CD14-positive monocyte (primary cell): ENCODE measurements at regions not wholly inside any gene's neighbourhood (a gene's known extent, or its start where the extent isn't known, plus 50 kb on each side); places are given as distances from the start of the nearest gene placed in this dataset.

Source experiments
- DNase-seq, 3 donors: peaks; one replicate each; pipeline ENCODE4 v3.0.0-alpha.2; 2011 to 2022
- H2AFZ ChIP-seq: 2 replicates; pipeline ENCODE4 v1.6.0; 2012; ENCODE audit warnings: mild to moderate bottlenecking, low read depth, low read length, inconsistent platforms; ENCODE audit not compliant: insufficient read depth, poor library complexity, severe bottlenecking
- H3K27ac ChIP-seq, 2 donors: 1 replicate in 1 of 2; 2 replicates in 1 of 2; pipeline ENCODE4 v1.5.1; 2012 to 2013; ENCODE audit warnings: low read length in 2 of 2, control low read depth in 1 of 2, inconsistent platforms in 1 of 2, low read depth in 1 of 2, mild to moderate bottlenecking in 1 of 2
- H3K27me3 ChIP-seq, 2 donors: one replicate each; pipeline versions ENCODE4 v1.6.0 to v1.6.1; 2011 to 2013; ENCODE audit warnings: low read length in 2 of 2; ENCODE audit not compliant: control insufficient read depth in 2 of 2, insufficient read depth in 2 of 2
- H3K36me3 ChIP-seq, 2 donors: replicated peaks in 1 of 2; 1 replicate in 1 of 2; 2 replicates in 1 of 2; pipeline versions ENCODE4 v1.5.1 to v1.6.1; 2012 to 2013; ENCODE audit warnings: low read length in 2 of 2, control low read depth in 1 of 2, inconsistent platforms in 1 of 2, mild to moderate bottlenecking in 1 of 2; ENCODE audit not compliant: insufficient read depth in 2 of 2, control insufficient read depth in 1 of 2
- H3K4me1 ChIP-seq, 2 donors: 1 replicate in 1 of 2; 2 replicates in 1 of 2; pipeline versions ENCODE4 v1.5.1 to v1.6.1; 2012 to 2013; ENCODE audit warnings: low read length in 2 of 2, control low read depth in 1 of 2, inconsistent platforms in 1 of 2, mild to moderate bottlenecking in 1 of 2, moderate library complexity in 1 of 2; ENCODE audit not compliant: insufficient read depth in 2 of 2, control insufficient read depth in 1 of 2
- H3K4me2 ChIP-seq: replicated peaks from 2 replicates; pipeline ENCODE3; 2012; ENCODE audit warnings: low read length, moderate library complexity, mild to moderate bottlenecking; ENCODE audit not compliant: poor library complexity, severe bottlenecking; ENCODE audit errors: extremely low read depth
- H3K4me3 ChIP-seq, 3 experiments: fragments of 200-600 bp in 1 of 3; sonication (generic) in 1 of 3; replicated peaks in 1 of 3; 1 replicate in 2 of 3; 2 replicates in 1 of 3; pipeline ENCODE4 v1.5.1; 2011 to 2013; ENCODE audit warnings: low read length in 3 of 3, mild to moderate bottlenecking in 3 of 3, control low read depth in 2 of 3, low read depth in 2 of 3, inconsistent platforms in 1 of 3, moderate library complexity in 1 of 3
- H3K79me2 ChIP-seq: 2 replicates; pipeline ENCODE4 v1.6.0; 2012; ENCODE audit warnings: mild to moderate bottlenecking, control low read depth, inconsistent platforms, low read length, moderate library complexity; ENCODE audit not compliant: insufficient read depth
- H3K9ac ChIP-seq: 2 replicates; pipeline ENCODE4 v1.6.0; 2017; ENCODE audit warnings: low read length, mild to moderate bottlenecking; ENCODE audit not compliant: insufficient read depth, poor library complexity, severe bottlenecking
- H3K9me3 ChIP-seq, 2 donors: replicated peaks in 1 of 2; 1 replicate in 1 of 2; 2 replicates in 1 of 2; pipeline versions ENCODE4 v1.5.1 to v1.6.1; 2012 to 2013; ENCODE audit warnings: low read length in 2 of 2, control low read depth in 1 of 2; ENCODE audit not compliant: control insufficient read depth in 1 of 2, insufficient read depth in 1 of 2
- H4K20me1 ChIP-seq: 2 replicates; pipeline ENCODE4 v1.6.0; 2012; ENCODE audit warnings: mild to moderate bottlenecking, low read length, control low read depth, moderate library complexity; ENCODE audit not compliant: insufficient read depth
- H3K27ac Mint-ChIP-seq, 7 donors: one replicate each; pipeline ENCODE4 v1.8.0; 2020; ENCODE audit warnings: mild to moderate bottlenecking in 7 of 7, mixed read lengths in 7 of 7, moderate library complexity in 6 of 7, inconsistent platforms in 2 of 7
- H3K27me3 Mint-ChIP-seq, 3 donors: one replicate each; pipeline ENCODE4 v1.8.0; 2021 to 2022; ENCODE audit warnings: low read depth in 3 of 3, mild to moderate bottlenecking in 3 of 3, mixed read lengths in 3 of 3, moderate library complexity in 3 of 3, inconsistent platforms in 1 of 3
- H3K36me3 Mint-ChIP-seq, 2 donors: one replicate each; pipeline ENCODE4 v1.8.0; 2020; ENCODE audit warnings: mixed read lengths in 2 of 2, inconsistent platforms in 1 of 2, mild to moderate bottlenecking in 1 of 2
- H3K4me1 Mint-ChIP-seq: one replicate; pipeline ENCODE4 v1.8.0; 2020; ENCODE audit warnings: mild to moderate bottlenecking, mixed read lengths
- H3K4me3 Mint-ChIP-seq, 2 donors: one replicate each; pipeline ENCODE4 v1.8.0; 2020; ENCODE audit warnings: mild to moderate bottlenecking in 2 of 2, mixed read lengths in 2 of 2, moderate library complexity in 1 of 2
- H3K9me3 Mint-ChIP-seq, 7 donors: one replicate each; pipeline ENCODE4 v1.8.0; 2020 to 2022; ENCODE audit warnings: mixed read lengths in 7 of 7, mild to moderate bottlenecking in 6 of 7, moderate library complexity in 6 of 7, inconsistent platforms in 2 of 7
- WGBS: methylation state at CpG from one replicate; pipeline ENCODE4 v1.1.5; 2013; ENCODE audit warnings: missing lambda C conversion rate; ENCODE audit not compliant: insufficient coverage; 5-methylcytosine and 5-hydroxymethylcytosine counted together
- intact Hi-C, 2 donors: fragments of 100-400 bp; cut with micrococcal nuclease; formaldehyde crosslinking; loops; one replicate each; pipeline versions ENCODE4 v1.15.0 to v1.15.1; 2023
- TF ChIP-seq, protein P1 (sequence below): fragments of 200-600 bp; IDR thresholded peaks from one replicate; pipeline ENCODE4 v1.8.0; 2022; ENCODE audit warnings: antibody characterized with exemption, mild to moderate bottlenecking

DNA sequence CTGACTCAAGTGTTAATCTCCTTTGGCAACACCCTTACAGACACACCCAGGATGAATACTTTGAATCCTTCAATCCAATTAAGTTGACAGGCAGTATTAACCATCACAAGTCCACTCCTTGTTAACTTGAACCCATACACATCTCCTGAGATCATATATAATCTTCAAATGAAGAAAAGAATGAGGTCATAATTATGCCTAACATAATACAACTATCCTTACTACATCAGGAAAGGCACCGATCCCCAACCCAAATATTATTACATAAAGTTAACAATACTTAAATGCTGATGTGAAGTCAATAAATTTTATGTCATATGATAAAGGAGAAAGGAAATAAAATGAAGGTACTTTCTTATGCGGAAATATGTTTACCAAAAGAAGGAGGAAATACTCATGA, 649.9 kb downstream of the KCNJ2 start:
- H2AFZ ChIP-seq, result no peak overlapping the region
- H3K27ac Mint-ChIP-seq, result no peak overlapping the region
- H3K27me3 Mint-ChIP-seq, result peaks cover 0 to 4% (median 2%) of the 10 kb centered on the region in 3 donors
- no peak overlapping the region for H3K27ac ChIP-seq
- H3K4me1 Mint-ChIP-seq, result no peaks in the 10 kb centered on the region
- no peaks in the 10 kb centered on the region for H4K20me1 ChIP-seq
- H3K36me3 ChIP-seq, result no peaks in the 10 kb centered on the region
- no peaks in the 10 kb centered on the region for H3K9me3 ChIP-seq
- H3K9ac ChIP-seq, result no peak overlapping the region
- no CpG with 5 or more reads among the region's 2 CpGs for WGBS
- H3K79me2 ChIP-seq, result no peaks in the 10 kb centered on the region
- intact Hi-C loops, result no loop called here
- H3K4me3 ChIP-seq, result no peak overlapping the region
- H3K4me1 ChIP-seq, result no peaks in the 10 kb centered on the region
- H3K4me3 Mint-ChIP-seq, result no peak overlapping the region
- no peak overlapping the region for H3K4me2 ChIP-seq
- TF ChIP-seq, protein P1, sequence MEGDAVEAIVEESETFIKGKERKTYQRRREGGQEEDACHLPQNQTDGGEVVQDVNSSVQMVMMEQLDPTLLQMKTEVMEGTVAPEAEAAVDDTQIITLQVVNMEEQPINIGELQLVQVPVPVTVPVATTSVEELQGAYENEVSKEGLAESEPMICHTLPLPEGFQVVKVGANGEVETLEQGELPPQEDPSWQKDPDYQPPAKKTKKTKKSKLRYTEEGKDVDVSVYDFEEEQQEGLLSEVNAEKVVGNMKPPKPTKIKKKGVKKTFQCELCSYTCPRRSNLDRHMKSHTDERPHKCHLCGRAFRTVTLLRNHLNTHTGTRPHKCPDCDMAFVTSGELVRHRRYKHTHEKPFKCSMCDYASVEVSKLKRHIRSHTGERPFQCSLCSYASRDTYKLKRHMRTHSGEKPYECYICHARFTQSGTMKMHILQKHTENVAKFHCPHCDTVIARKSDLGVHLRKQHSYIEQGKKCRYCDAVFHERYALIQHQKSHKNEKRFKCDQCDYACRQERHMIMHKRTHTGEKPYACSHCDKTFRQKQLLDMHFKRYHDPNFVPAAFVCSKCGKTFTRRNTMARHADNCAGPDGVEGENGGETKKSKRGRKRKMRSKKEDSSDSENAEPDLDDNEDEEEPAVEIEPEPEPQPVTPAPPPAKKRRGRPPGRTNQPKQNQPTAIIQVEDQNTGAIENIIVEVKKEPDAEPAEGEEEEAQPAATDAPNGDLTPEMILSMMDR, result no peak
- peaks cover 2 to 19% (median 4%) of the 10 kb centered on the region in 7 donors for H3K9me3 Mint-ChIP-seq
- no peaks in the 10 kb centered on the region for H3K27me3 ChIP-seq
- no peak for DNase-seq
- no peaks in the 10 kb centered on the region for H3K36me3 Mint-ChIP-seq

DNA sequence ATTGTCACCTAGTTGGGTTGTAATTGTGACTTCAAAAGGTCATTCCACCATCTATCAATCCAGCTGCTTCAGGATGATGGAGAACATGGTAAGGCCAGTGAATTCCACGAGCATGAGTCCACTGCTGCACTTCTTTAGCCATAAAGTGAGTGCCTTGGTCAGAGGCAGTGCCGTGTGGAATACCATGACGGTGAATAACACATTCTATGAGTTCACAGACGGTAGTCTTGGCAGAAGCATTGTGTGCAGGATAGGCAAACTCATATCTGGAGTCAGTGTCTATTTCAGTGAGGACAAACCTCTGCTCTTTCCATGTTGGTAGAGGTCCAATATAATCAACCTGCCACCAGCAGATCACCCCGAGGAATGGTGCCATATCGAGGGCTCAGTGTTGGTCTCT, 650.9 kb downstream of the KCNJ2 start:
- H3K4me1 ChIP-seq, result no peaks in the 10 kb centered on the region
- TF ChIP-seq, protein P1, result no peak
- no peaks in the 10 kb centered on the region for H3K79me2 ChIP-seq
- H3K27ac Mint-ChIP-seq, result no peak overlapping the region
- H3K36me3 Mint-ChIP-seq, result no peaks in the 10 kb centered on the region
- intact Hi-C loops, result no loop called here
- no peak for DNase-seq
- H3K27ac ChIP-seq, result no peak overlapping the region
- no peak overlapping the region for H3K4me3 Mint-ChIP-seq
- 86% methylated on average over 4 of the region's 6 CpGs for WGBS
- no peaks in the 10 kb centered on the region for H3K27me3 Mint-ChIP-seq
- no peak overlapping the region for H2AFZ ChIP-seq
- H3K9me3 Mint-ChIP-seq, result peaks cover 2 to 16% (median 4%) of the 10 kb centered on the region in 7 donors
- no peaks in the 10 kb centered on the region for H3K36me3 ChIP-seq
- no peaks in the 10 kb centered on the region for H3K4me1 Mint-ChIP-seq
- H3K27me3 ChIP-seq, result no peaks in the 10 kb centered on the region
- H3K4me3 ChIP-seq, result no peak overlapping the region
- H3K9ac ChIP-seq, result no peak overlapping the region
- no peaks in the 10 kb centered on the region for H4K20me1 ChIP-seq
- H3K9me3 ChIP-seq, result no peaks in the 10 kb centered on the region
- H3K4me2 ChIP-seq, result no peak overlapping the region
